Umbilical cord (tissue), 1 donor: ENCODE measurements at regions not wholly inside any gene's neighbourhood (a gene's known extent, or its start where the extent isn't known, plus 50 kb on each side); places are given as distances from the start of the nearest gene placed in this dataset.
"Not testable (repeated sequence)": the region's sequence is repeated elsewhere in the genome, so short reads cannot be mapped to it uniquely, and the experiment has no call there.

ENCODE experiments used
- DNase-seq: peaks from one replicate; pipeline ENCODE4 v3.0.0-alpha.2; 2015; ENCODE audit warnings: low spot score

DNA sequence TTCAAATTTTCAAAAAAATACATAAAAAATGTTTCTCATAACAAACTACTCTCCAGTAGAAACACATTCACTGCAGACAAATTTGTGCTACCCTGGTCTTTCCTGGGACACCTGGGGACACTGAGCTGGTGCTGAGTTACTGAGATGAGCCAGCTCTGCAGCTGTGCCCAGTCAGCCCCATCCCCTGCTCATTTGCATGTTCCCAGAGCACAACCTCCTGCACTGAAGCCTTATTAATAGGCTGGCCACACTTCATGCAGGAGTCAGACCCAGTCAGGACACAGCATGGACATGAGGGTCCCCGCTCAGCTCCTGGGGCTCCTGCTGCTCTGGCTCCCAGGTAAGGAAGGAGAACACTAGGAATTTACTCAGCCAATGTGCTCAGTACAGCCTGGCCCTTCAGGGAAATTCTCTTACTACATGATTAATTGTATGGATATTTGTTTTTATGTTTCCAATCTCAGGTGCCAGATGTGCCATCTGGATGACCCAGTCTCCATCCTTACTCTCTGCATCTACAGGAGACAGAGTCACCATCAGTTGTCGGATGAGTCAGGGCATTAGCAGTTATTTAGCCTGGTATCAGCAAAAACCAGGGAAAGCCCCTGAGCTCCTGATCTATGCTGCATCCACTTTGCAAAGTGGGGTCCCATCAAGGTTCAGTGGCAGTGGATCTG, 1529.3 kb downstream of the RPIA start:
- DNase-seq, result not testable (repeated sequence)

DNA sequence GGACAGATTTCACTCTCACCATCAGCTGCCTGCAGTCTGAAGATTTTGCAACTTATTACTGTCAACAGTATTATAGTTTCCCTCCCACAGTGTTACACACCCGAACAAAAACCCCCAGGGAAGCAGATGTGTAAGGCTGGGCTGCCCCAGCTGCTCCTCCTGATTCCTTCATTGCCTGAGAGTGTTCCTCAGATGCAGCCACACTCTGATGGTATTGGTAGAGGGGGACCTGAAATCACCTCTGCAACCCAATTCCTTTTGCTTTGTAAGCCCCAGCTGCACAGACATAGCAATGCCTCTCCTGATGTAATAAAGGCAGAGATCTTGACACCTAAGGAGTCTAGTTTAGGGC, 1529.8 kb downstream of the RPIA start:
- no peak for DNase-seq

DNA sequence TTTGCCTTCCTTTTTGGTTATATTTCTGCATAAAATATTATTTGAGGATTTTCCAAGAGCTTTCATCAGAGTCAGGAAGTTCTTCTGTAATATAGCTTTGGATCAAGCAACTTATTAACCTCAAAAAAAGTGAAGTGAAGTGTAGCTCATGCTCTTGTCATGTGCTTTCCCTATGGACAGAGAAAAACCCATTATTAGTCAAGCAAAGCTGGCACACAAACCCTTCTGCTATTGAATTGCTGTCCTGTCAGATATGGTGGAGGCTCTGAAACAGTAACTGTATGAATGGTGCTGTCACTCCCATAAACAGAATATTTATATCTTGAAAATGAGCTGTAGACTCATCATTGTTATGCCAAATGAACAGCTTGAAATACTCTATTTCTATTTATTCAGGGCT, 1533.3 kb downstream of the RPIA start:
- DNase-seq, result not testable (repeated sequence)

DNA sequence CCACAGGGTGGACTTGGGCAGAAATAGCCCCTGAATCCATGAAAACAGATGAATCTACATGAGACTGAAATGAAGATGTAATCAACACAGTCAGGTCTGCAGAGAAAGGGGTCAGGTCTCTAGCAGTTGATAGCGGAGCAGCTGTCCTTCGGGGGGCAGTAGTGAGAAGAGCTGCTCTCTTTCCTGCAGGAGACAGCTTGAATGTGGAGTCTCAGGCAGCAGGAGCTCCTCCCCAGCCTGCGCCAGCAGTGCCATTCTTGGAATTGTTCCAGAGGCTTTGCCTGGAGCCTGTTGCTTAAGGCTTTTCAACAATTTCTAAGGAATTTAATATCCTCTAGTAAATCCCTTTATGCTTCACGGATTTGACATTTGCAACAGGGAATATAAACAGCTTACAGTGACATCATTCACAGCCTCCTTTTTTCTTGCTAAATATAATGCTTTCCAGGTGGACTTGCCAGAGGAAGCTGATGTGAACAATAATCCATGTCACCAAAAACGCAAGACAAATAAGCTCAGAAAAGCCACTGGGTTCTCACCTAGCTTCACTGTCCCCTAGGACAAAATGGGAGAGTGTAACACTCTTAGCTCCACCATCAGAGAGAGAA, 1535.1 kb downstream of the RPIA start:
- peak; percentile 10 for DNase-seq

DNA sequence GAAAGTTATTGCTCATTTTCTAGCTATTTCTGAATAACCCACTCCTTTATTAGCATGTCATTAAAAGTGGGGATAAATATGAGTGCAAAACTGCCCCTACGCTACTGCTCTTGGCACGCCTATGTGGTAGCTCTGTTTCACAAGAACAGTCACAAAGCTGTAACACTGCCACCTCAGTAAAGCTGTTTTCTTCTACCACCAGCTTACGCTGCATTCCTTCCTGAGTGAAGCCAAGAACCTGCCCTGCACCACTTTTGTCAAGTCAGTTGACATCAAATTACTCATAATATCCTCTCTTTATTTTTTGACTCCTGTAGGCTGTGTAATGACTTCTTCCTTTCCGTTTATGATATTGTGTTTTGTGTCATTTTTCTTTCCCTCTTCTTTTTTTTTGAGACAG, 1539.7 kb downstream of the RPIA start:
- not testable (repeated sequence) for DNase-seq

DNA sequence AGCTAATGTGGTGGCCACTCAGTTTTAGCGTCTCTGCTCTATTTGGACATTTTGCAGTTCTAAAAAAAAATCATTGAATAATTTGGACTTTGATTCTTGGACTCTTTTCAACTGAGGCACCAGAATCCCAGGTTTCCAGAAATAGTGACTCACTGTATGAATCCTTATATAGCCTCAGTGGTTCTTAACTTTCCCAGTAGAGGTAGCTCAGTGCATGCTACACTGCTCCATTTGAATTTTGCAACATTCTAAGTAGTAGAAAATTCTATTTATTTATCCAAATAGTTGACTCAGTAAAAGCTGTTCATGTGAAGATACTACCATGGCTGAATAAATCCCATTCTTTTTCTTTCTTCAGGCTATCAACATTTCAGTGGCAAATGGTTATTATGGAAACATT, 1544.0 kb downstream of the RPIA start:
- DNase-seq, result not testable (repeated sequence)

DNA sequence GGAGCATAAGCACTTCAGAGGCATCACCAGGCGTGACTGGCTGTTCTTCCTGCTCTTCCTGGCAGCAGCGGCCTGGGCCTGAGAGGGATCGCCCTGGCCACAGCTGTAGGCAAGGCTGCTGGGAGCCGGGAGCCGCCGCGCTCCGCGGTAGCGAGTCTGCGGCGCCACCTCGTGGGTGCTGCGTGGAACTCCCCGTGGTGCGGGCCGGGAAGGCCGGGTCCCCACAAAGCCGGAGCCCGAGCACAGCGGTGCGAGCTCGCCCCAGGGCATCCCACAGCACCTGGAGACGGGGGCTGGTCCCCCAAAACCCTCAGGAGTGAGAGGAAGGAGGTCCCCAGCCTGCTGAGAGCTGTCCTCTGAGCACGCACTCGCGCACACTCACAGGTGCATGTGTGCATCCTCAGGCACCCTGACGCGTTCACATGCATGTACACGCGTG, 1546.5 kb downstream of the RPIA start:
- not testable (repeated sequence) for DNase-seq

DNA sequence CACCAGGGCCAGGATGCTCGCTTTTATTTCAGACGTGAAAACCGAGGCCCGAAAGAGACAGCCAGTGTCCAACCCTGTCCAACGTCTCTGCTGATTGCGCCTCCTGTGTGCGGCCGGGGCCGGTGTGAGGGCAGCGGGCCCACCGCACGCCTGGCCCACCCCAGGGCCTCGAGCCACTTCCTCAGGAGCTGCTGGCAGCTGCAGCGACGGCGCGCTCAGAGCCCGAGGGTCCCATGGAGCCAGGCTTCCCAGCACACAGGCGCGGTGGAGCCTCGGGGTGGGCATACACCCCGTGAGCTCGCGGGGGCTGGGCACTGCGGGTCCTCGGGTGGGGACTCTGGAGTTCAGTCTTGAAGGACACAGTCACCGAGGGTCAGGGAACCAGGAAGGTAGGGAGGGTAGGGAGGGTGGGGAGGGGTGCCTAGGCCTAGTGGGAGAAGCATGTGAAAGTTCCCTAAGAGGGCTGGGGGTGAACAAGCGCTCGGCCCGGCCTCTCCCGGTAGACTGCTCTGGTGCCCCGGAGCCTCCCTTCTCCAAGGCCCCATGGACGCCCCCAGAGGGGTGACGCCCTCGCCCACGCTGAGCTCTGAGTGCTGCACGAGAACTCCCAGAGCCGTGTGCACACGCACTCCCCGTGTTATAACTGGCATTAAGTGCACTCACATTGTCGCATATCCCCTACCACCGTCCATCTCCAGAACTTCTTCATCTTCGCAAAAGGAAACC, 1547.2 kb downstream of the RPIA start:
- DNase-seq, result not testable (repeated sequence)

DNA sequence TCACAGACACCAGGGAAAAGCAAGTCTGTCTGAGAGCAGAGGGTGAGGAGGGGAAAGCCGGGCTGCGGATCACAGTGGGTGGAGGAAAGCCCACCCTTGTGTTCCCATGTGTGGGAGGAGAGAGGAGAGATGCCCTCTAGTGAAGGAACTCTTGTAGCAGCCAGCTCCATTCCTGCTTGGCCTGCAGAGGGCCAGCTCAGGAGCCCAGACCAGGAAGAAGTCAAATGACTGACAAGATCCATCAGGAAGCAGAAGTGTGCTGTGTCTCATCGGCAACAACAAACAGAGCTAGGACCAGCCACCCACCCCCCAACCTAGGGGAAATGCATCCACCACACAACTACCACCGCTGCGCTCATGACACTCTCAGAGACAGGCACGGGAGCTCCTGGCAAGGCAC, 1548.3 kb downstream of the RPIA start:
- DNase-seq, result not testable (repeated sequence)

DNA sequence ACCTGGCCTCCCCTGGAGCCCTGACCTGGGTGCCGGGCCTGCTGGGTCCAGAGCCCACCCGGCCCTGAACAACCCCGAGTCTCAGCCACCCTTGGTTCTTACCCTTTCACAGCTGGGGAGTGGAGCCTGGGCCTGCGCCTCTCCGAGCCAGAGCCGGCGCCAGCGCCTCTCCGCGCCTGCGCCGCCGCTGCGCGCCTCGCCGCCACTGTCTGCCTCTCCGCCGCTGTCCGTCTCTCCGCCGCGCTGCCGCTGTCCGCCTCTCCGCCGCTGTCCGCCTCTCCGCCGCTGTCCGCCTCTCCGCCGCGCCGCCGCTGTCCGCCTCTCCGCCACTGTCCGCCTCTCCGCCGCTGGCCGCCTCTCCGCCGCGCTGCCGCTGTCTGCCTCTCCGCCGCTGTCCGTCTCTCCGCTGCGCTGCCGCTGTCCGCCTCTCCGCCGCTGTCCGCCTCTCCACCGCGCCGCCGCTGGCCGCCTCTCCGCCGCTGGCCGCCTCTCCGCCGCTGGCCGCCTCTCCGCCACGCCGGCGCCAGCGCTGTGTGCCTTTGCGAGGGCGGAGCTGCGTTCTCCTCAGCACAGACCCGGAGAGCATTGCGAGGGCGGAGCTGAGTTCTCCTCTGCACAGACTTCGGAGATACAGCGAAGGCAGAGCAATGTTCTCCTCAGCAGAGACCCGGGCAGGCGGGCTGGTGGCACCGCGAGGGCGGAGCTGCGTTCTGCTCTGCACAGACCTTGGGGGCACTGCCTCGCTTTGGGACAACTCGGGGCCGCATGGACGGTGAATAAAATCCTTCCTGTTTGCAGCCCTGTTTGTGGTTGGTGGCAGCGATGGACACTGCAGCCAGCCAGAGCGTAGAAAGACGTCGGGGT, 1553.7 kb downstream of the RPIA start:
- not testable (repeated sequence) for DNase-seq

DNA sequence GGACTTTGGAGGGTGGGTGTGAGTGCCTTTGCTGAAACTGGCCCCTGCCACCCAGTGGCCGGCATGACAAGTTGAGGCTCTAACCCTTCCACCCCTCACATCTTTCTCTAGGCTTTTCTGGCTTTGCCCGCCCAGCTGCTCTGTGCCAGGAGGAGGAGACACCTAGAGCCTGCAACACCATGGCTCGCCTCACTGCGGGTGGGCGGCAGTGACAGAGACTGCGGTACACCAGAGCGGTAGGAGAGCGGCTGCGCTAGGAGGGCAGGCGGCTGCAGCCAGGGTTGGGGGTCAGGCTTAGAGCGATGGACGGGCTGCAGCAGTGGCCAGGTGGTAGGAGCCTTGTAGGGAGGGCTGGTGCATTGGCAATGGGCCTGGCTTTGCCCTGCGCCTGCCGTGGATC, 1556.9 kb downstream of the RPIA start:
- DNase-seq, result not testable (repeated sequence)

DNA sequence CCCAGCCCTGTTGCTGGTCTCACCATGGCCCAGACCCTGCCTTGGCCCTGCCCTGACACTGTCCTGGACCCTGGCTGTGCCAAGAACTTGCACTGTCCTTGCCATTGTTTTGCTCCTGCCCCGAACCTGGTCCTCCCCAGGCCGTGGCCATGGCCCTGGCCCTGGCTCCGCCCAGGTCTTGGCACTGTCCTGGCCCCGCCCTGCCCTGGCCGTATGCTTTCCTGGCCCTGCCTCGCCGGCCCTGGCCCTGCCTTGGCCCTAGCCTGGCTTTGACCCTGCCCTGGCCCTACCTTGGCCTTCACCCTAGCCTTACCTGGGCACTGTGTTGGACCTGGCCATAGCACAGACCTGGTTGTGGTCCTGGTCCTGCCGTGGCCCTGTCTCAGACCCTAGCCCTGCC, 1558.9 kb downstream of the RPIA start:
- not testable (repeated sequence) for DNase-seq

DNA sequence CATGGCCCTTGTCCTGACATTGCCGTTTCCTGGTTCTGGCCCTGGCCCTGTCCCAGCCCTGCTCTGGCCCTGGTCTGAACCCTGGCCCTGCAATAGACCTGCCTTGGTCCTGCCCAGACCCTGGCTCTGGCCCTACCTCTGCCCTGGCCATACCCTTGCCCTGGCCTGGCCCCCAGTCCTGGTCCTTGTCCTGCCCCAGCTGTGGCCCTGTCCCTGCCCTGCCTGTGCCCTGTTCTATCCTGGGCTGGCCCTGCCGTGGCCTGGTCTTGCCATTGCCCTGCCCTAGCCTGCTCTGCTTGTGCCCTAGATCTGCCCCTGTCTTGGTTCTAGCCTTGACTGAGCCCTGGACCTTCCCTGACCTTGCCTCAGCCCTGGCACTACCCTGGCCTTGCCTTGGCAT, 1560.1 kb downstream of the RPIA start:
- not testable (repeated sequence) for DNase-seq

DNA sequence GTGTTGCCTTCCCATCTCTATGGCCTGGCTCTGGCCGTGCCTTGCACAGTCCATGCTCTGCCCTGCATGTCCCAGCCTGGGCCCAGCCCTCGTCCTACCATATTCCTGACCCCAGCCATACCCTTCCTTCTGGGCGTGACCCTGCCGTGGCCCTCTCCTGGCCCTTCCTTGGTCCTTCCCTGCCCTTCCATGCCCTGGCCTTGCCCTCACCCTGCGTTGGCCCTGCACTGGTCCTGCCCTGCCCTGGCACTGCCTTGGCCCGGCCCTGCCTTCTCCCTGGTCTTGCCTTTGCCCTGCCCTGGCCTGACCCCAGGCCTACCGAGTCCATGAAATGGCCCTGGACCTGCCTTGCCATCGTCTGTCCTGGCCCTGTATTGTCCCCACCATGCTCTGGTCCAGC, 1561.8 kb downstream of the RPIA start:
- not testable (repeated sequence) for DNase-seq

DNA sequence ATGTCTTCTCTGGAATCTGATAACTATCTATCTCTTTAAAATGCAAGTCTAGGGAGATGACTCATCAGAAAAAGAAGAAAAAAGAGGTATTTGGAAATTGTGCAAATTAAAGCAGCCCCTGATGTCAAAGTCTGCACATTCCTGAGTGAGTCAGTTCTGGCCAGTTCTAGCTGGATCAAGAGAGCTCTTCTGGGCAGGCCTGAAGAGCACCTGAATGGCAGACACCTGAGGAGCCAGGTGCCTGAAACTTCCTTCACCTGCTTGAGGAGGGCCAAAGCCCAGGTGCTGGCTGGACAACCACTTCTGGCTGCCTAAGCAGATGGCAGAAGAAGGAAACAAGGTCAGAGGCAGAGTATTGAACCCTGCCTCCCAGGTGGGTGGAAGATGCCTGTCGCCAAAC, 1575.4 kb downstream of the RPIA start:
- not testable (repeated sequence) for DNase-seq

DNA sequence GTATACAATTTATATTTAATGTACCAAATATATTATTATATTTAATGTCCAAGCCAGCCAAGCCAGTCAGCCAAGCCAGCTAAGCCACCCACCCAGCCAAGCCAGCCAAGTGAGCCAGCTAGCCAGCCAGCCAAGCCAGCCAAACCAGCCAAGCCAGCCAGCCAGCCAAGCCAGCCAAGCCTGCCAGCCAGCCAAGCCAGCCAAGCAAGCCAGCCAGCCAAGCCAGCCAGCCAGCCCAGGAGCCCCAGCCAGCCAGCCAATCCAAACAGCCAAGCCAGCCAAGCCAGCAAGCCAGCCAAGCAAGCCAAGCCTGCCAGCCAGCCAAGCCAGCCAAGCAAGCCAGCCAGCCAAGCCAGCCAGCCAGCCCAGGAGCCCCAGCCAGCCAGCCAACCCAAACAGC, 1596.3 kb downstream of the RPIA start:
- DNase-seq, result not testable (repeated sequence)

DNA sequence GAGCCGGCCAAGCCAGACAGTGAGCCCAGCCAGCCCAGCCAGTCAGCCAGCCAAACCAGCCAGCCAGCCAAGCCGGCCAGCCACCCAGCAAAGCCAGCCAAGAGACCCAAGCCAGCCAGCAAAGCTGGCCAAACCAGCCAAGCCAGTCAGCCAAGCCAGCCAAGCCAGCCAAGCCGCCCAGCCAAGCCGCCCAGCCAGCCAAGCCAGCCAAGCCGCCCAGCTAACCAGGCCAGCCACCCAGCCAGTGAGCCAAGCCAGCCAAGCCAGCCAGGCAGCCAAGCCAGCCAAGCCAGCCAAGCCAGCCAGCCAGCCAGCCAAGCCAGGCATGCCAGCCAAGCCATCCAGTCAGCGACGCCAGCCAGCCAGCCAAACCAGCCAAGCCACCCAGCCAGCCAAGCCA, 1596.9 kb downstream of the RPIA start:
- not testable (repeated sequence) for DNase-seq

DNA sequence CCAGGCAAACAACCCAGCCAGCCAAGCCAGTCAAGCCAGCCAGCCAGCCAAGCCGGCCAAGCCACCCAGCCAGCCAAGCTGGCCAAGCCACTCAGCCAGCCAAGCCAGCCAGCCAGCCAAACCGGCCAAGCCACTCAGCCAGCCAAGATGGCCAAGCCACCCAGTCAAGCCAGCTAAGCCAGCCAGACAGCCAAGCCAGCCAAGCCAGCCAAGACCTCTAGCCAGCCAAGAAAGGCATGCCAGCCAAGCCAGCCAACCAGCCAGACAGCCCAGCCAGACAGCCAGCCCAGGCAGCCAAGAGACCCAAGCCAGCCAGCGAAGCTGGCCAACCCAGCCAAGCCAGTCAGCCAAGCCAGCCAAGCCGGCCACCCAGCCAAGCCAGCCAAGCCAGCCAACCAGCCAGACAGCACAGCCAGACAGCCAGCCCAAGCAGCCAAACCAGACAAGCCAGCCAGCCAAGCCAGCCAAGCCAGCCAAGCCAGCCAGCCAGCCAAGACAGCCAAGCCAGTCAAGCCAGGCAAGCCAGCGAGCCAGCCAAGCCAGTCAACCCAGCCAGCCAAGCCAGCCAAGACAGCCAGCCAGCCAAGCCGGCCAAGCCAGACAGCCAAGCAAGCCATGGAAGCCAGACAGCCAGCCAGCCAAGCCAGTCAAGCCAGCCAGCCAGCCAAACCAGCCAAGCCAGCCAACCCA, 1598.0 kb downstream of the RPIA start:
- not testable (repeated sequence) for DNase-seq

DNA sequence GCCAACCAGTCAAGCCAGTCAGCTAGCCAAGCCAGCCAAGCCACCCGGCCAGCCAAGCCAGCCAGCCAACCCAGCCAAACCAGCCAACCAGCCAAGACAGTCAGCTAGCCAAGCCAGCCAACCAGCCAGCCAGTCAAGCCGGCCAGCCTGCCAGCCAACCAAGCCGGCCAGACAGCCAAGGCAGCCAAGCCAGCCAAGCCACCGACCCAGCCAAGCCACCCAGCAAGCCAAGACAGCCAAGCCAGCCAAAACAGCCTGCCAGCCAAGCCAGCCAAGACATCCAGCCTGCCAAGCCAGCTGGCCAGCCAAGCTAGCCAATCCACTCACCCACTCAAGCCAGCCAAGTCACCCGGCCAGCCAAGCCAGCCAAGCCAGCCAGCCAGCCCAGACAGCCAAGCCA, 1599.2 kb downstream of the RPIA start:
- not testable (repeated sequence) for DNase-seq

DNA sequence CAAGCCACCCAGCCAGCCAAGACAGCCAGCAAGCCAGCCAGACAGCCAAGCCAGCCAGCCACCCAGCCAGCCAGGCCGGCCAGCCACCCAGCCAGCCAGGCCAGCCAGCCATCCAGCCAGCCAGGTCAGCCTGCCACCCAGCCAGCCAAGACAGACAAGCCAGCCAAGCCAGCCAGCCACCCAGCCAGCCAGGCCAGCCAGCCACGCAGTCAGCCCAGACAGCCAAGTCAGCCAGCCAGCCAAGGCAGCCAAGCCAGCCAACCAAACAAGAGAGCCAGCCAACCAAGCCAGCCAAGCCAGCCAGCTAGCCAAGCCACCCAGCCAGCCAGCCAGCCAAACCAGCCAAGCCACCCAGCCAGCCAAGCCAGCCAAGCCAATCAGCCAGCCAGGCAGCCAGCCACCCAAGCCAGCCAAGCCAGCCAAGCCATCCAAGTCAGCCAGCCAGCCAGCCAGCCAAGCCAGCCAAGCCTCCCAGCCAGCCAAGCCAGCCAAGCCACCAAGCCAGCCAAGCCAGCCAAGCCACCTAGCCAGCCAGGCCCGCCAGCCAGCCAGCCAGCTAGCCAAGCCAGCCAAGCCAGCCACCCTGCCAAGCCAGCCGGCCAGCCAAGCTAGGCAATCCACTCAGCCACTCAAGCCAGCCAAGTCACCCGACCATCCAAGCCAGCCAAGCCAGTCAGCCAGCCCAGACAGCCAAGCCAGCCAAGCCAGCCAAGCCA, 1599.9 kb downstream of the RPIA start:
- DNase-seq, result not testable (repeated sequence)

DNA sequence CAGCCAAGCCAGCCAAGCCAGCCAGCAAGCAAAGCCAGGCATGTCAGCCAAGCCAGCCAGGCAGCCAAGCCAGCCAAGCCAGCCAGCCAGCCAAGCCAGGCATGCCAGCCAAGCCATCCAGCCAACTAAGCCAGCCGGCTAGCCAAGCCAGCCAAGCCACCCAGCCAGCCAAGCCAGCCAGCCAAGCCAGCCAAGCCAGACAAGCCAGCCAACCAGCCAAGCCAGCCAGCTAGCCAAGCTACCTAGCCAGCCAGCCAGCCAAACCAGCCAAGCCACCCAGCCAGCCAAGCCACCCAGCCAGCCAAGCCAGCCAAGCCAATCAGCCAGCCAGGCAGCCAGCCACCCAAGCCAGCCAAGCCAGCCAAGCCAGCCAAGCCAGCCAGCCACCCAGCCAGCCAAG, 1600.5 kb downstream of the RPIA start:
- DNase-seq, result not testable (repeated sequence)
